H1 (cell line): ENCODE measurements at regions not wholly inside any gene's neighbourhood (a gene's known extent, or its start where the extent isn't known, plus 50 kb on each side); places are given as distances from the start of the nearest gene placed in this dataset.

ENCODE experiments used
- BRCA1 ChIP-seq: IDR thresholded peaks from 2 replicates; pipeline ENCODE4 v1.6.1; 2012; ENCODE audit warnings: low read depth, low read length, improper control_type of control experiment
- CHD1 ChIP-seq: IDR thresholded peaks from 2 replicates; pipeline ENCODE4 v1.6.1; 2012; ENCODE audit warnings: low read depth, low read length, improper control_type of control experiment
- JUN ChIP-seq: IDR thresholded peaks from 2 replicates; pipeline ENCODE4 v1.6.1; 2011; ENCODE audit warnings: low read depth, mild to moderate bottlenecking, improper control_type of control experiment, low read length
- NRF1 ChIP-seq: IDR thresholded peaks from 2 replicates; pipeline ENCODE4 v1.6.1; 2011; ENCODE audit warnings: mild to moderate bottlenecking, low read depth, low read length, improper control_type of control experiment
- POLR2A ChIP-seq, 2 experiments: IDR thresholded peaks; 1 replicate in 1 of 2; 2 replicates in 1 of 2; pipeline ENCODE4 v1.6.1; 2011; ENCODE audit warnings: low read depth in 2 of 2, low read length in 2 of 2, mild to moderate bottlenecking in 2 of 2; ENCODE audit errors: control extremely low read depth in 1 of 2
- SP2 ChIP-seq: IDR thresholded peaks from 2 replicates; pipeline ENCODE4 v1.6.1; 2012; ENCODE audit warnings: mild to moderate bottlenecking, low read length, inconsistent platforms
- TEAD4 ChIP-seq: IDR thresholded peaks from 2 replicates; pipeline ENCODE4 v1.6.1; 2012; ENCODE audit warnings: low read depth, low read length, inconsistent platforms, mixed read lengths
- TF ChIP-seq, protein P1 (sequence below), 3 experiments: IDR thresholded peaks; 1 replicate in 2 of 3; 2 replicates in 1 of 3; pipeline versions ENCODE4 v1.5.1 to v1.6.1; 2011; ENCODE audit warnings: low read length in 3 of 3, mild to moderate bottlenecking in 3 of 3, inconsistent platforms in 2 of 3, low read depth in 1 of 3, moderate library complexity in 1 of 3; ENCODE audit not compliant: insufficient read depth in 1 of 3; ENCODE audit errors: control extremely low read depth in 1 of 3

DNA sequence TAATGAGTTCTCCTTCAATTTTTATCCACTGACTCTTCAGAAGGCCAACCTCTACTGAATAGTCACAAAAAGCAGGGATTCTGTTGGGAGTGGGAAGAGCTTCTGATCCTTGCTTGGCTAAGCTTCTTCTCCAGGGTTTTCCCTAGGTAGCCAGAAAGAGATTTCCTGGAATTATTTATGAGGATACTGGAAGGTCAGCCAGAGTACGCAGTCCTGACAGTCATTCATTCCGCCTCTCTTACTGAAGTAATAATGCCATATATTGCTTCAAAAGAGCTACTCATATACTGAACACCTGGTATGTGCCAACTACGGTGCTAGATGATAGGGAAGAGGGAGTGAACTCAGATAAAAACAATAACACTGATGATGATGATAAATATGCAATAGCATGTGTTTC, 116.1 kb downstream of the CCDC34 start:
- TF ChIP-seq POLR2A (IDR thresholded peaks at IDR 0.05; ENCODE audit: control extremely low read depth in 1 of 2, low read depth in 2 of 2, low read length in 2 of 2) (no peak), NRF1 (no peak), CHD1 (no peak), SP2 (no peak), JUN (no peak), TEAD4 (no peak), BRCA1 (no peak)
- TF ChIP-seq, protein P1, sequence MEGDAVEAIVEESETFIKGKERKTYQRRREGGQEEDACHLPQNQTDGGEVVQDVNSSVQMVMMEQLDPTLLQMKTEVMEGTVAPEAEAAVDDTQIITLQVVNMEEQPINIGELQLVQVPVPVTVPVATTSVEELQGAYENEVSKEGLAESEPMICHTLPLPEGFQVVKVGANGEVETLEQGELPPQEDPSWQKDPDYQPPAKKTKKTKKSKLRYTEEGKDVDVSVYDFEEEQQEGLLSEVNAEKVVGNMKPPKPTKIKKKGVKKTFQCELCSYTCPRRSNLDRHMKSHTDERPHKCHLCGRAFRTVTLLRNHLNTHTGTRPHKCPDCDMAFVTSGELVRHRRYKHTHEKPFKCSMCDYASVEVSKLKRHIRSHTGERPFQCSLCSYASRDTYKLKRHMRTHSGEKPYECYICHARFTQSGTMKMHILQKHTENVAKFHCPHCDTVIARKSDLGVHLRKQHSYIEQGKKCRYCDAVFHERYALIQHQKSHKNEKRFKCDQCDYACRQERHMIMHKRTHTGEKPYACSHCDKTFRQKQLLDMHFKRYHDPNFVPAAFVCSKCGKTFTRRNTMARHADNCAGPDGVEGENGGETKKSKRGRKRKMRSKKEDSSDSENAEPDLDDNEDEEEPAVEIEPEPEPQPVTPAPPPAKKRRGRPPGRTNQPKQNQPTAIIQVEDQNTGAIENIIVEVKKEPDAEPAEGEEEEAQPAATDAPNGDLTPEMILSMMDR (IDR thresholded peaks at IDR 0.05; ENCODE audit: control extremely low read depth in 1 of 3, insufficient read depth in 1 of 3, low read depth in 1 of 3, low read length in 3 of 3) = no peak
